Kidney epithelial cell (primary cell): ENCODE measurements at regions not wholly inside any gene's neighbourhood (a gene's known extent, or its start where the extent isn't known, plus 50 kb on each side); places are given as distances from the start of the nearest gene placed in this dataset.
A peak's percentile ranks its signal among the peaks of the same experiment; 100 is the strongest.

Source experiments
- DNase-seq: peaks from one replicate; pipeline ENCODE4 v3.0.0-alpha.2; 2010; ENCODE audit warnings: low read depth
- H3K27me3 ChIP-seq: 2 replicates; pipeline ENCODE4 v1.6.0; 2011; ENCODE audit warnings: low read length; ENCODE audit not compliant: control insufficient read depth, insufficient read depth
- H3K36me3 ChIP-seq: 2 replicates; pipeline ENCODE4 v1.5.1; 2011; ENCODE audit warnings: low read length; ENCODE audit not compliant: control insufficient read depth, insufficient read depth
- H3K4me3 ChIP-seq: 2 replicates; pipeline ENCODE4 v1.5.1; 2011; ENCODE audit warnings: low read depth, mild to moderate bottlenecking, control low read depth, low read length
- TF ChIP-seq, protein P1 (sequence below): IDR thresholded peaks from 2 replicates; pipeline ENCODE4 v1.5.1; 2011; ENCODE audit warnings: mild to moderate bottlenecking, moderate library complexity, low read length, control low read depth, inconsistent platforms; ENCODE audit not compliant: insufficient read depth, poor library complexity, severe bottlenecking

DNA sequence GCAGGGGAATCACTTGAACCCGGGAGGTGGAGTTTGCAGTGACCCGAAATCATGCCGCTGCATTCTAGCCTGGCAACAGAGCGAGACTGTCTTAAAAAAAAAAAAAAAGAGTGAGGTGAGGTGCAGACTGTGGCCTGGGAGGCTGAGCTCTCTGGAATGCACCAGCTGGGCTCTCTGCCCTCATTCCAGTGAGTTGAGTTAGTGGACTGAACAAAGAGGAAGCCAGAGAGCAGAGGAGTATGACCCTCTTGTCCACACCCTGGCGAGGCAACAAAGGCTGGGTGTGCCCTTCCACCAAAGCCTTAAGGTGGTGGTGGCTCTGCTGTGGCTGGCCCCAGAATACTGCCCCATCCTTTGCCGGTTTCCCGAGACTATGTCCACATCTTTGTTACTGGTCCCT, 71.3 kb upstream of the ACKR3 start:
- TF ChIP-seq, protein P1, sequence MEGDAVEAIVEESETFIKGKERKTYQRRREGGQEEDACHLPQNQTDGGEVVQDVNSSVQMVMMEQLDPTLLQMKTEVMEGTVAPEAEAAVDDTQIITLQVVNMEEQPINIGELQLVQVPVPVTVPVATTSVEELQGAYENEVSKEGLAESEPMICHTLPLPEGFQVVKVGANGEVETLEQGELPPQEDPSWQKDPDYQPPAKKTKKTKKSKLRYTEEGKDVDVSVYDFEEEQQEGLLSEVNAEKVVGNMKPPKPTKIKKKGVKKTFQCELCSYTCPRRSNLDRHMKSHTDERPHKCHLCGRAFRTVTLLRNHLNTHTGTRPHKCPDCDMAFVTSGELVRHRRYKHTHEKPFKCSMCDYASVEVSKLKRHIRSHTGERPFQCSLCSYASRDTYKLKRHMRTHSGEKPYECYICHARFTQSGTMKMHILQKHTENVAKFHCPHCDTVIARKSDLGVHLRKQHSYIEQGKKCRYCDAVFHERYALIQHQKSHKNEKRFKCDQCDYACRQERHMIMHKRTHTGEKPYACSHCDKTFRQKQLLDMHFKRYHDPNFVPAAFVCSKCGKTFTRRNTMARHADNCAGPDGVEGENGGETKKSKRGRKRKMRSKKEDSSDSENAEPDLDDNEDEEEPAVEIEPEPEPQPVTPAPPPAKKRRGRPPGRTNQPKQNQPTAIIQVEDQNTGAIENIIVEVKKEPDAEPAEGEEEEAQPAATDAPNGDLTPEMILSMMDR = no peak
- H3K36me3 ChIP-seq = no peaks in the 10 kb centered on the region
- DNase-seq = peak; percentile 53
- H3K27me3 ChIP-seq = no peaks in the 10 kb centered on the region
- no peak overlapping the region for H3K4me3 ChIP-seq

DNA sequence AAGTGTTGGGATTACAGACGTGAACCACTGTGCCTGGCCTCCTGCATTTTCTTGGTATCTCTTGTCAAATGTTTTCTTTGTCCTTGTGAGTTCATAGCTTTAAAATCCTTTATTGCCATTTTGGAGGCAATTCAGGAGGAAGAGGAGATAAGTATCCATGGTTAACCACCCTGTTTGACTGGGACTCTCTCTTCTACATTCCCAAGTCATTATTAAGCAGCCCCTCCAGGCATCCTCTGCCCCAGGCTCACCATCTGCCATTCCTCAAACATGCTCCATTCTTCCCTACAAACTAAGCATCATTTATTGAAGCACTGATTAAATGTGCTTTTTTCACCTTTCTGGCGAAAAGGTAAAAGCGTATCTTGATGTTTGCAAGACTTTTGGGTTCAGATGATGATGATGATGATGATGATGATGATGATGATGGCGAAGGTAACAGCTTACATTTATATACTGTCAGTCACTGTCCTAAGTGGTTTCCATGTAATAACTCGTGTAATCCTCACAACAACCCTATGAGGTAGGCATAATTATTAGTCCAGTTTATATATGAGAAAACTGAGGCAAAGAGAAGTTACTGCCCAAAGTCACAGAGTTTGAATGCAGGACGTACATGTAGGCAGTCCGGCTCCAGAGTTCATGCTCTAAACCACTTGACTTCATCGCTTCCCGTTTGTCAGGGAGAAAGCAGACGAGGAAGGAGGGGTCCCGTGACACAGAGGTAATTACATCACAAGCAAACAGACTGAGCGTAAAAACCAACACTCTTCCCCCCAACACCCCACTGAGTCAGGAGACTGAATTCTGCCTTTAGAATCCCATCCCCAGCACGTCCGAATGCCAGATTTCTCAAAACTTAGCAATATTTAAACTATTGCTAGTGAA, 69.7 kb upstream of the ACKR3 start:
- Histone ChIP-seq H3K4me3 (no peak overlapping the region), H3K36me3 (no peaks in the 10 kb centered on the region), H3K27me3 (no peaks in the 10 kb centered on the region)
- TF ChIP-seq, protein P1 = no peak
- no peak for DNase-seq

DNA sequence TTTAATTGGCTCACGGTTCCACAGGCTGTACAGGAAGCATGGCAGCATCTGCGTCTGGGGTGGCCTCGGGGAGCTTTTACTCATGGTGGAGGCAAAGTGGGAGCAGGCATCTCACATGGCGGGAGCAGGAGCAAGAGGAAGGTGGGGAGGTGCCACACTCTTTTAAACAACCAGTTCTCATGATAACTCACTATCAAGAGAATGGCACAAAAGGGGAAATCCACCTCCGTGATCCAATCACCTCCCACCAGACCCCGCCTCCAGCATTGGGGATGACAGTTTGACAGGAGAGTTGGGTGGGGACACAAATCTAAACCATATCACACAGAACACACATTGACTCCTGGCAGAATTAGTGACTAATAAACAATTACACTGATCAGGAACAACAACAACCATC, 68.6 kb upstream of the ACKR3 start:
- TF ChIP-seq, protein P1 = no peak
- no peak for DNase-seq
- H3K36me3 ChIP-seq = no peaks in the 10 kb centered on the region

DNA sequence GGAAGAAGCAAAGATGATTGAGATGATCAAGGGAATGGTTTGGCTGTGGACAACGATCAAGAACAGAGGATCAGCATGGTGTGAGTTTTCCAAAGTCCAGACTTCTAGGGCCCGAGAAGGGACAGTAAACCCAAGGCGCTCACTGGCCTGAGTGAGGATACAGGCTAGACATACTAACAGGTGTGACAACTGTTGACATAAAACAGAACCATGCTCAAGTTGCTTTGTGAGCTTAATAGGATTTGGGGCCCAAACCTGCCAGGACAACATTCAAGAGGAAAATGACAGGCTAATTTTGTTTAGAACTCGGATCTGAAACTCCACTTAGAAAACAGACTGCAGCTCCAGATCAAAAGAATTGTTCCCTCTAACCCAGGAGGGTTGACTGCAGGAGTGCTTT, 68.1 kb upstream of the ACKR3 start:
- Histone ChIP-seq H3K36me3 (no peaks in the 10 kb centered on the region), H3K27me3 (no peaks in the 10 kb centered on the region), H3K4me3 (no peak overlapping the region)
- TF ChIP-seq, protein P1 = no peak
- DNase-seq = no peak

More for the DNA sequence above, 68.6 kb upstream of the ACKR3 start:
- Histone ChIP-seq H3K4me3 (no peak overlapping the region), H3K27me3 (no peaks in the 10 kb centered on the region)

DNA sequence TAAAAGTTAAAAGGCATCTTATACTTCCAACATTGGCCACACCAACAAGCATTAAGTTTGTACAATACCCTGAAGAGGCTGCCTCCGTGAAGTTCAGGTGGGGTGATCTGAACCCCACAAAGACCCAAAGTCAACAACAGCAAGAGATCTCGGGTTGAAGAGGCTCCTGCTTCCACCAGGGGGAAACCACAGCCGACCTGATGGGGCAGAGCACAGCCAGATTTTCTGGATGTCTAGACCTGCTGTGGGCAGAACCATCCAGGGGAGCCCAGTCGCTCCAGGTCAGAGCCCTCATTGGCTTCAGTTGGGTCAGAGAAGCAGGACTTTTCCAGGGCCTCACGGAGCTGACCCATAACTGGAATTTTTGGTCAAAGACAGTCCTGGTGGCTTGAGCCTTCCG, 66.5 kb upstream of the ACKR3 start:
- no peak overlapping the region for H3K4me3 ChIP-seq
- no peak for DNase-seq
- no peaks in the 10 kb centered on the region for H3K27me3 ChIP-seq
- no peaks in the 10 kb centered on the region for H3K36me3 ChIP-seq
- TF ChIP-seq, protein P1 = no peak

DNA sequence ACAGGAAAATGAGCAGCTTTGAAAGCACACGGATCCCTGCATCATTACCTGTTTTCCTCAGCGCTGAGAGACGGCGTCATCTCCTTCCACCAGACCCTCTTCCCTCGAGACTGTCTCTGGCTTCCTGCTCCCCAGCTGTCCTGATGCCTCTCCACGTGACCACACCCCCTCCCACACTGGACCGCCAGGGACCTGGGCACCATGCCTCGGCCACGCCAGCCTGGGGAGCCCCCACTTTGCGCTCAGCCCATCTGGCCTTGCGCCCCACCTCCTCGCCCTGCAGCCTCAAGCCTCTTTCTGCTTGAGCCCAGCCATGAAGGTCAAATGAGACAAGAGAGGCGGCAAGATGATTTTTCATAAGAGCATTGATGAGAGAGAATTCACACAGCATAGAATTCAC, 66.0 kb upstream of the ACKR3 start:
- no peak overlapping the region for H3K4me3 ChIP-seq
- TF ChIP-seq, protein P1 = no peak
- H3K36me3 ChIP-seq = no peaks in the 10 kb centered on the region
- DNase-seq = no peak
- no peaks in the 10 kb centered on the region for H3K27me3 ChIP-seq
